ENCODE measurements at regions not wholly inside any gene's neighbourhood (a gene's known extent, or its start where the extent isn't known, plus 50 kb on each side); places are given as distances from the start of the nearest gene placed in this dataset.

DNA sequence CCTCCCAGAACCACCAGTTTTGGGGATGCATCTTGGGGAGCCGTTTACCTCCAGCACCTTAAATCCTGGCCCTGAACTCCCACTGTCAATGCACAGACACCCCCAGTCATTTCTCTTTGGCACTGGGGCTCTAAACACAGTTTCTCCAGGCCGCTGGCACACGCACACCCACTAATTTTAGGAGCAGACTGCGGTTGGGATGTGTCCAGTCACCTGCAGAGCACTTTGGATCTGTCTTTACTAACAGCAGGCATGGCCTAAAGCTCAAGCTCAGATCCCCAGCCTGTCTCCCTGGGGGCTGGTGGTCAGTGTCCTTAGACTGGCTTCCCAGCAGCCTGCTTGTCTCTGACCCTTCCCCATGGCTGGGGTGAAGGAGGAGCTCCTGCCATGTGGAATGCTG lies 49.9 kb downstream of the SYNE3 start:
- DNase-seq (ENCODE audit: low read depth), result no peak

DNA sequence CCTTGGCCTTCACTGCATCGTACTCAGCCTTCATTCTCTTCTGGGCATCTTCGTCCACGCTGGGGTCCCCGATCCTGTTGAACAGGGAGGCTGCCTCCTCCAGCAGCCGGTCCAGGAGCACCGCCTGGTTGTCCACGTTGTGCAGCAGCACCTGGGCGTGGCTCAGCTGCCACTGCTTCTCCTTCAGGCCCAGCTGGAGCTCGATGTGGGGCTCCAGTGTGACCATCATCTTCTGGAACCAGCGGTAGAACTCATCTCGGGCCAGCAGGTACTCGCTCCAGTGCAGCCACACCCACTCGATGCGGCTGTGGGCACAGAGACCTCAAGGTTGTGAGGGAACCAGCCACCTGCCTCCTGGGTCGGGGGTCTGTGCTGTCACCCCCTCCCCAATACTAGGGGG lies 50.5 kb downstream of the SYNE3 start:
- DNase-seq (ENCODE audit: low read depth), result no peak

DNA sequence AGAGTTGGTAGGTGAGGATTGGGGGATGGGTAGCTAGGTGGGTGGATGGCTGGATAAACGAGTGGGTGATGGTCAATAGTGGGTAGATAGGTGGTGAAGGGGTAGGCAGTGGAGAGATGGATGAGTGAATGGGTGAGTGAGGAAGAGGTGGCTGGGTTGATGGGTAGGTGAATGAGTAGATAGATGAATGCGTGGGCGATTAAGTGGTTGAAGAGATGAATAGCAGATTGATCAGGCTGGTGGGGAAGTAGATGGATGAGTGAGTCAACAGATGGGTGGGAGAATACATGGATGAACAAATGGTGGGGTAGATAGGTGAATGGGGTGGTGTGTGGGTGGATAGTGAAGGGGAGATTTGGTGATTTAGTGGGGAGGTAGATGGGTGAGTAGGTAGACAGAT lies 51.1 kb downstream of the SYNE3 start:
- no peak for DNase-seq (ENCODE audit: low read depth)

DNA sequence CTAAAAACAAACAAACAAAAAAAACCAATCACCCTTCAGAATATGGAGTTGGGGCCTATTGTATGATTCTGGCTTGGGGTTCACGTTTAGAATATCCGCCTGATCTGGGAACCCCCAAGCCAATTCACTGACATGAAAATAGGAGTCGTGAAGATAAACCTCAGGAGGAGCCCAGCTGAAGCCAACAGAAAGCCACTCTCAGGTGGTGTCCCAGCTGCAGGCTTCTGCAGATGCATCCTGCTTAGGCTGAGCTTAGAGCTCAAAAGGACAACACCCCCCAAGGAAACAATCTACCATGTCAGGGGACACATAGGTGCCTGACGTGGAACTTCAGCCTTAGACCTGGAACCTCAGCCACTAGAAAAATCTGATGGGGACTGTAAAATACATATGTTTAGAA lies 51.9 kb downstream of the SYNE3 start:
- no peak for DNase-seq (ENCODE audit: low read depth)

DNA sequence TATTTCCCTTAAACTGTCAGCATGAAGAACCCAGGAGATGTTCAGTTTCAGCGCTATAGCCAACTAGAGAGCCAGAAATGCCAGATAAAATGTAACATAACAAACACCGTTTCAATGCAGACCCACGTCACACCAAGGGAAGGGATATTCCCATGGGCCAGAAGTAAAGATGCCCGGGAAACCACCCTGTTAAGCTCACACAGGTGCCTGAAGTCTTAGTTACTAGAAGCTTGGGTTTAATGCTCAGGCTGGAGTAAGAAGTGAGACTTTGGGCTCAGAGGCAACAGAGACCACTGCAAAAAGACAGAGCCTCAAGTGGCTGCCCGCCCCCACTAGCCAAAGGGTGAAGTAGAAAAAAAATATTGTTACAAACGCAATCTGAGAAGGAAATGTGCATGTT lies 52.3 kb downstream of the SYNE3 start:
- no peak for DNase-seq (ENCODE audit: low read depth)

DNA sequence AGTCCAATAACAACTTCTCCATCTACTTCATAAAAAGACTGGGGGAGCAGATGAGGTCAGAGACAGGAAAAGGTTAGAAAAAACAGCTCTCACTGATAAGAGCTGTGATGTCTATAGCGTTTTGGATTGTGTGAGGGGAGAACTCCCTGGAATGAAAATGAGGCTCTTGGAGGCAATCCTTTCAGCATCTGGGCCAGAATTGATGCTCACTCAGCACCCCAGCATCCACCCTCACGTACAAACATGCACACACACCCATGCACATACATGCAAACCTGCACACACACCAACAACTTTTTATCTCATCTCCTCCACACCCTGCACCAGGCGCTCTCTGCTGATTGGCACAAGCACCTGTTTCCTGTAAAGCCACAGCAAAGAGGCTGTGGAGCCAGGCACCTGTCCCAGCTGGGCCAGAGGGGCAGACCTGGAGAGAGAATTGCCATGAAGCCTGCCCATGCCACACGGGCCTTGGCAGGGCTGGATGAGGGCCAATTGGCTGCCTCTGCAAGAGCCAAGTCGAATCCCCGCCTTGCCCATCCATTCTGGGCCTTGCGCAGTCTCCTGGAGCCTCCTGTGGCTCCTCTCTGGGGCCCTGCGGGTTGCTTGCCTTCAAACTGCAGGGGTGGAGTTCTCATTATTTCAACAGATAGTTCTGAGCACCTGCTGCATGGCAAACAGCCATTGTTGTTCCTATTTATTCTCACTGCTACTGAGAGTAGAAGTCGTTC lies 53.1 kb downstream of the SYNE3 start:
- DNase-seq (ENCODE audit: low read depth), result no peak

DNA sequence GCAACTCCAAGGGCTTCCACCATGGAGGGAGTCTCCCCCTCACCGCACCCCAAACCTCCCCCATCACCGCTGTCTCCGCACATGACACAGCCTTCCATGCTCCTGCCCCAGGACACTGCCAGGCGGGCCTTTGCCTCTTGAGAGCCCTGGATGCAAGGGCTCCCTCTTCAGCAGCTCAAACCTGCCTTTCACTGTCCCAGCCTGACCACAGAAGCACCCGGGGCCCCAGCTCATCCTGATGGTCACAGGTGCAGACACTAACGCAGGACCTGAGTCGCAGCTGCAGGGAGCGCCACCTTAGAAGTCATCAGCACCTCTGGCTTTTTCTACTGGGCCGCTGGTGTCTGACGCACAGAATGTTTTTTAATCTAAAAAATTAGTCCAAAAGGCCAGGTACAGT lies 54.0 kb downstream of the SYNE3 start:
- DNase-seq (ENCODE audit: low read depth), result no peak

DNA sequence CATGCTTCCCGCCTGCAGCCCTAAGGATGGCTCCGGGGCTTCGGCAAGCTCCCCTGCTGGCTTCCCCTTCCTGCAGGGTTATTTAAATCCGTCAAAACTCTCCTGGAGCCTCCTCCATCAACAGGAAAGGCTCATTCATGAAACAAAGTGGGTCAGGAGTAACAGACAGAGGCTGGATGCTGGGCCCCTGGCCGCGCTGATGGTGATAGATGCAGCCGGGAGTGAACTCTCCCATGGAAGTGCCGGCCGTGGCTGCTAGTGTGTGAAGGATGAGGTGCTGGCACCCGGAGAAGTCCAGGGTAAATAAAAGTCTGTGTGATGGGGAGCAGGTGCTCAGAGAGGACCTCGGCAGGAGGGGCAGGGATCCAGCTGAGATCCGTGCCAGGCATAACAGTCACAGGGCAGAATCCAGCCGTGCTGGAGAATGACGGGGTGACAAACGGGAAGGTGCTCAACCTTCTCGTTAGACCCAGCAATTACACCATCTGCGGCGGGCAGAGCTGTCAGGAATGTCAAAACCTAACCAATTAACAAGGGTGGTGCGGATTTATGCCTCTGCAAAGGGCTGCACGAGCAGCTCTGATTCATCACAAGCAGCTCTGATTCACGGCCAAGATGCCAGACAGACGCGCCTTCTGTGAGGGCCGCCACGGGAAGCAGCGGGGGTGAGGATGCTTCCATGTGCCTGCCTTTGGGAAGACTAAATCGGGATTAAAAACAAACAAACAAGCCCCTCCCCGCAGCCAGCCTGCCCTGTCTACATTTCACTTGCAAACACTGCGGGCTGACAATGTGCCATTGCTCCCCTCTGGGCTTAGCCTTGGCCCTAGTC lies 55.6 kb downstream of the SYNE3 start:
- DNase-seq (ENCODE audit: low read depth), result no peak

DNA sequence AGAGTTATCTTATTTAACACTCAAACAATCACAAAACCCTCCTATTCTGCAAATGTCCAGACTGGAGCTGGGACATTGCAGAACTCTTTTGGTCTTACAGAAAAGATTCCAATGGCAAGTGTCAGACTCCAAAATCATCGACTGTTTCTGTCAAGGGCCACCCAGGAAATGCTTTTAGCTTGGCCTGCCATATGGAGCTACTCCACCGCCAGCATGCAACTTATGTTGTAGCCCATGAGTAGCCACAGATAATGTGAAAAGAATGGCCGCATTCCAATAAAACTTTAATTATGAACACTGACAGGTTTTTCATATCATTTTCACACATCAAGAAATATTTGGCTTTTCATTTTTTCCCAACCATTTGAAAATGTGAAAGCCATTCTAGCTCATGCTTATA lies 57.5 kb downstream of the SYNE3 start:
- no peak for DNase-seq (ENCODE audit: low read depth)

DNA sequence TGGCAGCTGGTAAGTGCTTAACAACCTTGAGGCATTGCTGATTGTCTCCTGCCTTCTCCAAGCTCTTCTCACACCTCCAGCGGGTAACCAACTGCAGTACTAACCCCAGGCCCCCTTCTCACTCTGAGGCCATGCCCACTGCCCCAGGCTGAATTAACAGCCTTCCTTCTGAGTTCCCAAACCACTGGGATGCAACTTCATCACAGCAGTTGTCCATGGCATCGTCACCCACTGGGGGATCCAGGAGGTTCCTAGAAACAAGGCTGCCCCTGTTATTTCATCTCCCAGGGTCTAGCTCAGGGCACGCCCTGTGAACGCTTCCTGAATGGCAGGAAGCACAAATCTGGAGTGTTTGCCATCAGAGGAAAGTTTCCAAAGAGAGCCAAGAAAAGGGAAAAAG lies 58.0 kb downstream of the SYNE3 start:
- no peak for DNase-seq (ENCODE audit: low read depth)

DNA sequence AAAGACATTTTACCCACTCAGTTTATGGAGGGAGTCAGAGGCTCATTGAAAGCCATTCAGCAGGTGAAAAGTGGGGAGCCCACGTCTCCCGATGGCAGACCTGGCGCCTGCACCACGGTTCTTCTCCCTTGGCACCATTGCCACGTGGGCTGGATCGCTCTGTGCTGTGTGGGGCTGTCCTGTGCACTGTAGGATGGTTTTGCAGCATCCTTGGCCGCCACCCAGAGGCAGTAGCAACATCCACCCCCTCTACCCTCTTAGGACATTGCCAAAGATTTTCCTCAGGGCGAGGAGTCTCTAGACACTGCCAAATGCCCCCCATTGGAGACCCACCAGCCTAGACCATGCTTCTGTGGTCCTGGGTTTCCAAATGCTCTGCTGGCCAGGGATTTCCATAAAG lies 60.2 kb downstream of the SYNE3 start:
- no peak for DNase-seq (ENCODE audit: low read depth)

DNA sequence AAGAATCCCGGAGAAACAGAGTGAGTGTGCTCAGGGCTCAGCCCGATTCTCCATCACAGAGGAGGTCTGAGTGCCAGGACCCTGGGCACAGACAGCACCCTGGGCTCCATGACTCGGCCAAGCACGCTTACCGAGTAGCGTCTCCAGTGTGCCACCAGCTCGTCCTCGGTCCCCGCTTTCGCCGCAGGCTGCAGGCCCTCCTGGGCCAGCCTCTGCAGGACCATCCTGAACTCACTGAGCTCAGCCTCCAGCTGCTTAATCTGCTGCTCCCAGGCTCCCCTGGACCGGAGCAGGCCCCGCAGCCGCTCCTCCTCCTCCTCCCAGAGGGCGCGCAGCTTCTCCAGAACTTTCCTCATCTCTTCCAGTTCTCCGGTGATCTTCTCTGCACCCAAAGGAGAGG lies 61.2 kb downstream of the SYNE3 start:
- no peak for DNase-seq (ENCODE audit: low read depth)

DNA sequence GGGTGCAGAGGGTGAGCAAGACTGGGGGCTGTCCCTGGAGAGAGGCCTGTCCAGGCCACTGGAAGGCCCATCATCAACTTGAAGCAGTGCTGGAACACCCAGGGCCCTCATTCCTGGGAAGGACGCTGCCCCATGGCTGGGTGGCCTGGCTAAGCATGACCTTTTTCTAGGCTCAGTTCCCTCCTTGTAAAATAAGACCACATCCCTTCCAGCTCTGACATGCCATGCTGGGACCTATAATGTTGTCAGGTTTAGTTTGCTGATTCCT lies 62.8 kb downstream of the SYNE3 start:
- no peak for DNase-seq (ENCODE audit: low read depth)

DNA sequence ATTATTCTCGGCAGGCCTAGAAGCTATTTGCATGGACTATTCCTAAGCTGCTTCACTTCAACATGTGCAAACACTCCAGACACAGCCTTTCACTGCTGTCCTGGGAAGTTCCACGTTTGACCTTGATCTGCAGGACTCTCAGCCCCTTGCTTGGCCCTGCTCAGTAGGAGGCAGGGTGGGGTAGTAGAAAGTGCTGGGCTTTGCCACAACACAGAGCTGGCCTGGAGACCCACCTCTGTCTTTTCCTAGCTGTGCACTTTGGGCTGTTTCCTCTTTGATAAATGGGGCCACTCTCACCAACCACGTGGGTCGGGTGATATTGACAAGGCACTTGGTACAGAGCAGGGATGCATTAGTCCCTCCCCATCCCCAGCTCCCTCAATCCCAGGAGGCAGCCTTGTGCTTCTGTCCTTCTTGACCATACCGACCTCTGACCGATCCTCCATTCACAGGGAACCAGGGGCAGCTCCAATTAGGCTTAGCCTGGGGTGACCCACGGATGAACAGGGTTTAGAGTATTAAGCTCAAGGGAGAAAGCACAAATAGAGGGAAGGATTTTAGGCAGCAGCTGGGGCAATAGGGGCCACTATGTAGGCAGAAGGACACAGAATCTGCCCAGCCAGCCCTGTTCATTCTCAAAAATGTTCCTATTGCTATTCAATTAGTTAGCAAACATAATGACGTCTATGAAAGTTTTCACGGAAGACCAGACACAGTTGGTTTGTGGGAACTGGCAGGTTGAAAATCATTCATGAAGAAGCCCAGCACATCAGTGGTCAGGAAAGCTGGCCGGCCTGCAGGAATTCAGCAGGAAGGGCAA lies 63.3 kb downstream of the SYNE3 start:
- no peak for DNase-seq (ENCODE audit: low read depth)

DNA sequence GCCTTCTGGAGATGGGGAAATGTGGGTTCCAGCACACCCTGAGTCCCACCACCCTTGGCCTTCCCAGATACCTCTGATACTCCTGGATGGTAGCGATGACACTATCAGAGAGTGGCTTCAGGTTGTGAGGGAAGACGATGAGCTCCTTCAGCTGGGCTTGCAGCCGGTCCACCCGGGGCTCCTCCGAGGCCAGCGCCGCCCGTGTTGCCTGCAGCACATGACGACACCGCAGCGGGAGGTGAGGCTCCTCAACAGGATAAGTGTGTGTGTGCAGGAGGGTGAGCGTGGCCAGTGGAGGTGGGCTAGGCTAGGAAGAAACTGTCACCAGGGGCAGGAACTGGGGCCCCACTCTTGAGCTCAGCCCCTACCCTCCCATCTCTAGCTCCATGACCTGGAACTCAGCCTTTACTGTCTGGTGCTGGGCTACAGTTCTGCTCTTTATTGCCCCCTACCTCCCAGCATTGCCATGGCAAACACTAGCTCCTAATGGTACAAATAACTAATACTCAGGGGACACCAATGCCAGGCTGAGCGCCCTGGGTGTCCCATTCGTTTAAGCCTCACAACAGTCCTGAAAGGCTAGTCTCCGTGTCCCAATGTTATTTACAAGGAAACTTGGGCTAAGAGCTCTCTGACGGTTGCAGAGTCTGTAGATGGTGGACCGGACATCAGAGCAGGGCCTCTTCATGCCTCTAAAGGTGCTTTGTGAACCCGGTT lies 64.1 kb downstream of the SYNE3 start:
- DNase-seq (ENCODE audit: low read depth), result no peak

DNA sequence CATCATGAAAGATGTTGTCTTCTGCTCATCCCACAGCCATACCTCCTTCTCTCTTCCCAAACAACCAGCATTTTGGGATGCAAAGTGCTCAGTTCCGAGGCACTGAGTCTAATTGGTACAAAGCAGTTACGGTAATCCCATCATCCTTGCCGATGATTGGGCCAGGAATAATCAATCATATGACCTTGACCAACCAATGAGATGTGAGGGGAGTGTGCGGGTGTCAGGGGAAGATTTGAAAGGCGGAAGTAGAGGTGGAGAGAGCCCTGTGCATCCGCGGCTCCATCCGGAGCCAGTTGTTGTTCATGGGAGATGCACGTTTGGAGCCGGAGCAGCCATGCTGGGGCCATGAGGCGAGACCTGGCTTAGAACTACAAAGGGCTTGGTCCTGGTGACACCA lies 67.3 kb downstream of the SYNE3 start:
- no peak for DNase-seq (ENCODE audit: low read depth)

DNA sequence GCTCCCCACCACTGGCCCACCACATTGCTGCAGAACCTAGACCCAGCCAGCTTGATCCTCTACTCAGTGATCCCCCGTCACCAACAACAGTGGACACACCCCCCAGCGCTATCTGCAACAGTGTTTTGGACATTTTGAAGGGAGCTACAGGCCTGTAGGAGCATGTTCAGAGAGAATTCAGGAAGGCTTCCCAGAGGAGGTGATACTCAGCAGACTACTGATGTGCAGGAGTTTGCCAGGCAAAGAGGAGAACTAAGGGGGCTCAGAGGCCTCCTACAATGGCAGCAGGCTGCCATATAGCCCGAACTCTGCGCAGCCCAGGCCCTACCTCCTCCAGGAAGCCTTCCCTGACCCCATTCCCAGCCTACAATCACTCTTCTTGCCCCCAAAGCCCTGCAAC lies 70.0 kb downstream of the SYNE3 start:
- no peak for DNase-seq (ENCODE audit: low read depth)

DNA sequence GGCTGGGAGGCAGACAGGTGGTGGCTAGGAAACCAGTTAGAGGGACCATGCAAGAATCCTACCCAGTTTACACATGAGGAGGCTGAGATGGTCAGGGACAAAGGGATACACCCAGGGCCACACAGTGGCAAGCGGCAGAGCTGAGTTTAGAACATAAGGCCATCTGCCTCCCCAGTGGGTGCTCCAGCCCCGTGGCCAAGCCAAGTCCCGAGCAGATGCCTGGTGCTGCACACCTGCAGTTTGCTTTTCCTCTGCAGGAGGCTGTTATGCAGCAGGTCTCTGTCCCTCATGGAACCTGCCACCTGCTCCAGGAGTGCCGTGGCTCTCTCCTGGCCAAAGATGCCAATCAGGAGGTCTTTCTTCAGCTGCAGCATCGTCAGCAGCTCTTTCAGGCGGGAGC lies 70.8 kb downstream of the SYNE3 start:
- DNase-seq (ENCODE audit: low read depth), result no peak

DNA sequence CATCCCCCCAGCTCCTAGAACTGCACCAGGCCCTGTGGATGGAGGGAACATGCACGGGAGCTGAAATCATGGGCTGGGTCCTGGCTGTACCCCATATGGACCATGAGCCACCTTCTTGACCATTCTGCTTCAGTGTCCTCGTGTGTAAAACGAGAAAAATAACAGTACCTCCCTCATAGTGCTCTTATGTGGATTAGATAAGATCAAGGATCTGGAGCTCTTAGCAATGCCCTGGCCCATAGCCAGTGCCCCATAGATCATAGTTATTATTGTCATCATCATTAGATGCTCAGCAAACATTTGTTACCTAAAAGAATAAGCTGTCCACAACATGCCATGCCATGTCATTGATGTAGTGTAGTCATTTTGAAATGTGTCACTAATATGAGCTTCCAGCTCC lies 71.3 kb downstream of the SYNE3 start:
- DNase-seq (ENCODE audit: low read depth), result no peak

DNA sequence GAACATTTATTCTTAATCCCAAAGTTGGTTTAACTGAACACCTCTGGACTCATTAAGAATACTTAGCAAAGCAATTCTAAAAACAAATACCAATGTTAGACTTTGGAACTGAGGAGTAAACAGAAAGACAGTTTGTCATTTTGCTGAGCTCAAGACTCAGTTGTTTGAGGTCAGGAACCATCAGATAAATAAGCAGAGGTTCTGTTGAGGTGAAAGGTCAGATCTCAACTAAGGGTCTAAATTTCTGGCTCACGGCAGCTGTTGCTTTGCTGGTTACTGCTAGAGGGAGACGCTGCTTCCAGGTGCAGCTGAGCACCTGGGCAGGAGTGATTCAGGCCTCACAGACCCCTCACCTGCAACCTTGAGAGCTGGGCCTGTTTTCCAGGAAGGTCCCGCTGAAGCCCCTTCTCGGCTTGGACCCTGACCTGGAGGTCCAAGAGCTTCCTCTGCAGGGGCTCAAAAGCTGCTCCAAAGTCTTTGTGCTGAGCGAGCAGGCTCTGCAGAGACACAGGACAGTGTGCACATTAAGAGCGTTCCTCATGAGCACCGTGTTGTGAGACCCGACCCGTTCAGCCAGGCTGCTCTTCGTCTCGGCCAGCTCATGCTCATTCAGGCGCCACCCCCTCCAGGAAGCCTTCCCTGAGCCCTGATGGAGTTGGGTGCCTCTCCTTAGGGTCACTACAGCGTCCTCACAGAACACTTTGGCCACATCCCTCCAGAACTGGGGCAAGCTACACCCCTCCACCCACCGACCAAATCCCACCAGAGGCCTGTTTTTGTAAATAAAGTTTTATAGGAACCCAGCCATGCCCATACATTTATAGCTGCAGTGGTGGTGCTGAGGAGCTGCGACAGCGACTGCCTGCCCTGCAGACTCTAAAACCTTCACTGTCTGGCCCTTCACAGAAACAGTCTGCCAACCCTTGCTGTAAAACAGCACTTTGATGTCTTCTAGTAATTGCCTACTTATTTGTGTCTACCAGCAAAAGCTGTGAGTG lies 72.0 kb downstream of the SYNE3 start:
- DNase-seq (ENCODE audit: low read depth), result no peak

DNA sequence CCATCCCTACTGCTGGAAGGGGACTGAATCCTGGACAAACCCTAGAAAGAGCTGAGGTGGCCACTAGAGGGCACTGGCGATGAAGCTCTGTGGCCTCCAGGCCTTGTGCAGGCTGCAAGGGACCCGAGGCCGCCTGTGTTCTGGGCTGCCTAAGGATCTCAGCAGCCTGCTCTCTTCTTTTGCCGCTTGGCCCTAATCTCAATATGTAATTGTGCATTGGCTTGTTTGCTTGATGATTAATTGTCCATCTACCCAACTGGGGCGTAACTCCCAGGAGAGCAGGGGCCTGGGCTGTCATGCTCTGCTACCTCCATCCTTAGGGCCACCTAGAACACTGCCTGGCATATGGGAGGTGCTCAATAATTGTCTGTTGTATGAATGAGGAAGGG lies 73.8 kb downstream of the SYNE3 start:
- peak; percentile 66 for DNase-seq (ENCODE audit: low read depth)
